Fibroblast of pulmonary artery (primary cell): ENCODE measurements at regions not wholly inside any gene's neighbourhood (a gene's known extent, or its start where the extent isn't known, plus 50 kb on each side); places are given as distances from the start of the nearest gene placed in this dataset.

ENCODE experiments used
- DNase-seq: peaks from one replicate; pipeline ENCODE4 v3.0.0-alpha.2; 2010; ENCODE audit warnings: low read depth
- H3K4me3 ChIP-seq: replicated peaks from 2 replicates; pipeline ENCODE4 v1.5.1; 2011; ENCODE audit warnings: low read depth, mild to moderate bottlenecking, control low read depth, low read length, moderate library complexity
- CTCF ChIP-seq: IDR thresholded peaks from 2 replicates; pipeline ENCODE4 v1.5.1; 2011; ENCODE audit warnings: mild to moderate bottlenecking, control low read depth, low read length, inconsistent platforms; ENCODE audit errors: missing control alignments

GRCh38 chr18:41465386-41465785 lies 489.6 kb upstream of the PIK3C3 start:
- no peak overlapping the region for H3K4me3 ChIP-seq
- TF ChIP-seq CTCF, result no peak
- no peak for DNase-seq

DNA sequence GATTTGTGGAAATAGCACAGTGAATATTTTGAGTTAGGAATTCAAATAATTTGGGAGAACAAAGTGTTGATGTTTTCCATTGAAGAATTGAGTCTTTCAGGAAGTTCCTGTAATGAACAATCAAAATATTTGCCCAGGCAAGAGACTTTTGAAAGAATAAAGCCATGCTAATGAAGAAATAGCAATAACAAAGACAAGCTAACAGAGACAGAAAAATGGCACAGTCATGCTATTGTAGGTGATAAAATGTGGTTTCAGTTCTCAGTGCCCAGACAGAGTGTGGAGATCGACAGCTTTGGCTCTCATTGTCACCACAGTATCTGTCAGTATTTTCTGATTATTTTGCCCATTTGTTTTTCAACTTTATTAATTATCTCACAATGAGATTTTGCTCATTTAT lies 490.8 kb upstream of the PIK3C3 start:
- H3K4me3 ChIP-seq, result no peak overlapping the region
- DNase-seq, result no peak
- no peak for TF ChIP-seq CTCF

GRCh38 chr18:41462946-41463345 lies 492.1 kb upstream of the PIK3C3 start:
- TF ChIP-seq CTCF, result no peak

GRCh38 chr18:41461114-41461513 lies 493.9 kb upstream of the PIK3C3 start:
- H3K4me3 ChIP-seq, result no peak overlapping the region
- no peak for TF ChIP-seq CTCF
- DNase-seq, result no peak

More at GRCh38 chr18:41462946-41463345, 492.1 kb upstream of the PIK3C3 start:
- no peak overlapping the region for H3K4me3 ChIP-seq
- DNase-seq, result no peak

DNA sequence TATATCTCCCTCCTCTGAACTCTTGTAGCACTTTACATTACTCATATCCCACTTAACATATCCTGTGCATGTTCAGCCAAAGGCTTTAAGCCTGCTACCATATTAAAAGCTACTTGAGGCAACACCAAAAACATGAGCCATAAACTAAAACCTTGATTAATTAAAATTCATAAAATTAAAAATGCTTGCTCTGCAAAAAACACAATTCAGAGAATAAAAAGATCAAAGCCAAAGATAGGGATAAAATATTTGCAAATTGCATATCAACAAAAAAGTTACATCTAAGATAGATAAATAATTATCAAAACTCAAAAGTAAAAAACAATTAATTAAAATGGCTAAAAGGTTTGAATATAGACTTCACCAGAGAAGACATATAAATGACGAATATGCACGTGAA lies 495.4 kb upstream of the PIK3C3 start:
- peak; percentile 13 for DNase-seq
- H3K4me3 ChIP-seq, result no peak overlapping the region
- no peak for TF ChIP-seq CTCF

DNA sequence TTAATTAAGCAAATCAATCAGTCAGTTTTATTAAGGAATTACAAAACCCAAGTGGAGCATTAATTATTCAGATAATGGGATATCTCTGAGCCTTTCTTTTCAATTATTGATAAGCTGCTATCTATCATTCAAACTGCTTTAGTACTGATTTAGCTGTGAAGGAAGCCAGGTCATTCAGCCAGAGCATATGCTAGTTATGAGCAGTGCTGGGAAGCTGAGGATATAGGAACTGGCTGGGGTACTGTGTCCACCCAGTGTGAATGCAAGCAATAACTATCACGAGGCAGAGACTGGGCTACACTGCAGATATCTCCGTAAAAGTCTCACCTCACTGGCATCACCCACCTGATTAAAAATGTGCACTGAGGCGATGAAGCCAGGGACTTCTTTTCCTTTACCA lies 496.7 kb upstream of the PIK3C3 start:
- DNase-seq, result no peak
- TF ChIP-seq CTCF, result no peak
- no peak overlapping the region for H3K4me3 ChIP-seq

DNA sequence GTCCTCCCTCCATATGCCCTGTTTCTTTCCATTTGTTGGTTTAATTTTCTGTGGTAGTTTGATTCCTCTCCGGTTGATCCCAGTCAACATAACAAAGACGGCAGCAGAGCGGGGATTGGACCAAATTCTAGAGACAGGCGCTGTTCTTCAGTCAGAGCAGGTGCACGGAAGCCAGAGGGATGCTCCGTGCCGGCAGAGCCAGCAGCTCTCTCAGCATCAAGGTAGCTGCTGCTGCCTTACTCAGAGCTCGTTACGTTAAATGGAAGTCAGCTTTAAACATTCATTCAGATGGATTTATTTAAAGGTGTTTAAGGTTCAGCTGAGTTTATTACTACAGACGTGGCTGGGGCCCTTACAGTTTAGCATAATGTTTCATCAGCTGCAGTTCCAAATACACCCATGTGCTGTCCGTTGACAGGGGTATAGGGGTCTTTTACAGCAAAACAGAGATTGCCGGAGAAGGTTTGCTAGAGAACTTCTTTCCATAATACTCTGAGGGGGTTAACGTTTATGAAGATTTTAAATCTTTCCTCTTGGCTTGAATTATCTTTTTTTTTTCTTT lies 497.2 kb upstream of the PIK3C3 start:
- no peak for DNase-seq
- TF ChIP-seq CTCF, result no peak
- no peak overlapping the region for H3K4me3 ChIP-seq
